ENCODE measurements at regions not wholly inside any gene's neighbourhood (a gene's known extent, or its start where the extent isn't known, plus 50 kb on each side); places are given as distances from the start of the nearest gene placed in this dataset.
"Not testable (repeated sequence)": the region's sequence is repeated elsewhere in the genome, so short reads cannot be mapped to it uniquely, and the experiment has no call there.

DNA sequence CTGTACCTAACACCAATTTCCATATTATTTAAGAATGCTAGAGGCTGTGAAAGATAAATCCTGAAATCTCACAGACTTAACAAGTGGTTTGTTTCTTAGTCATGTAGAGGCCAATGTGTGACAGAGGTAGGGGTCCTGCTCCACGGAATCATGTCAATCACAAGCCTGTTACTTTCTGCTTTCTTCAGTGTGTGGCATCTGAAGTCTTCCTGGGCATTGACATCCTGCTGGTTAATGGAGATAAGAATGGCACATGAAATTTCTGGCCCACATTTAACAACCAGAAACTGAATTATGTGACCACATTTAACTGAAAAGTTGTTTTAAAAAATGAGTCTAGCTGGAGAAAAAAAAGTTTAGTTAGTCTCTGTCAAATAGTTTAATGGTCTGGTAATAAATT lies 68.3 kb upstream of the PLA2G4A start:
- TF ChIP-seq SPI1 (IDR thresholded peaks at IDR 0.05; ENCODE audit: borderline replicate concordance, low read depth) (no peak), POLR2AphosphoS5 (IDR thresholded peaks at IDR 0.05; ENCODE audit: low read depth) (no peak), GABPA (IDR thresholded peaks at IDR 0.05; ENCODE audit: low read depth) (no peak)
- TF ChIP-seq, protein P1, sequence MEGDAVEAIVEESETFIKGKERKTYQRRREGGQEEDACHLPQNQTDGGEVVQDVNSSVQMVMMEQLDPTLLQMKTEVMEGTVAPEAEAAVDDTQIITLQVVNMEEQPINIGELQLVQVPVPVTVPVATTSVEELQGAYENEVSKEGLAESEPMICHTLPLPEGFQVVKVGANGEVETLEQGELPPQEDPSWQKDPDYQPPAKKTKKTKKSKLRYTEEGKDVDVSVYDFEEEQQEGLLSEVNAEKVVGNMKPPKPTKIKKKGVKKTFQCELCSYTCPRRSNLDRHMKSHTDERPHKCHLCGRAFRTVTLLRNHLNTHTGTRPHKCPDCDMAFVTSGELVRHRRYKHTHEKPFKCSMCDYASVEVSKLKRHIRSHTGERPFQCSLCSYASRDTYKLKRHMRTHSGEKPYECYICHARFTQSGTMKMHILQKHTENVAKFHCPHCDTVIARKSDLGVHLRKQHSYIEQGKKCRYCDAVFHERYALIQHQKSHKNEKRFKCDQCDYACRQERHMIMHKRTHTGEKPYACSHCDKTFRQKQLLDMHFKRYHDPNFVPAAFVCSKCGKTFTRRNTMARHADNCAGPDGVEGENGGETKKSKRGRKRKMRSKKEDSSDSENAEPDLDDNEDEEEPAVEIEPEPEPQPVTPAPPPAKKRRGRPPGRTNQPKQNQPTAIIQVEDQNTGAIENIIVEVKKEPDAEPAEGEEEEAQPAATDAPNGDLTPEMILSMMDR (IDR thresholded peaks at IDR 0.05; ENCODE audit: insufficient read depth, low read length): no peak
- TF ChIP-seq, protein P2, sequence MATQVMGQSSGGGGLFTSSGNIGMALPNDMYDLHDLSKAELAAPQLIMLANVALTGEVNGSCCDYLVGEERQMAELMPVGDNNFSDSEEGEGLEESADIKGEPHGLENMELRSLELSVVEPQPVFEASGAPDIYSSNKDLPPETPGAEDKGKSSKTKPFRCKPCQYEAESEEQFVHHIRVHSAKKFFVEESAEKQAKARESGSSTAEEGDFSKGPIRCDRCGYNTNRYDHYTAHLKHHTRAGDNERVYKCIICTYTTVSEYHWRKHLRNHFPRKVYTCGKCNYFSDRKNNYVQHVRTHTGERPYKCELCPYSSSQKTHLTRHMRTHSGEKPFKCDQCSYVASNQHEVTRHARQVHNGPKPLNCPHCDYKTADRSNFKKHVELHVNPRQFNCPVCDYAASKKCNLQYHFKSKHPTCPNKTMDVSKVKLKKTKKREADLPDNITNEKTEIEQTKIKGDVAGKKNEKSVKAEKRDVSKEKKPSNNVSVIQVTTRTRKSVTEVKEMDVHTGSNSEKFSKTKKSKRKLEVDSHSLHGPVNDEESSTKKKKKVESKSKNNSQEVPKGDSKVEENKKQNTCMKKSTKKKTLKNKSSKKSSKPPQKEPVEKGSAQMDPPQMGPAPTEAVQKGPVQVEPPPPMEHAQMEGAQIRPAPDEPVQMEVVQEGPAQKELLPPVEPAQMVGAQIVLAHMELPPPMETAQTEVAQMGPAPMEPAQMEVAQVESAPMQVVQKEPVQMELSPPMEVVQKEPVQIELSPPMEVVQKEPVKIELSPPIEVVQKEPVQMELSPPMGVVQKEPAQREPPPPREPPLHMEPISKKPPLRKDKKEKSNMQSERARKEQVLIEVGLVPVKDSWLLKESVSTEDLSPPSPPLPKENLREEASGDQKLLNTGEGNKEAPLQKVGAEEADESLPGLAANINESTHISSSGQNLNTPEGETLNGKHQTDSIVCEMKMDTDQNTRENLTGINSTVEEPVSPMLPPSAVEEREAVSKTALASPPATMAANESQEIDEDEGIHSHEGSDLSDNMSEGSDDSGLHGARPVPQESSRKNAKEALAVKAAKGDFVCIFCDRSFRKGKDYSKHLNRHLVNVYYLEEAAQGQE (IDR thresholded peaks at IDR 0.05; ENCODE audit: insufficient replicate concordance, low read depth): no peak
- no peak overlapping the region for H3K27ac ChIP-seq (replicated peaks)
- DNase-seq (ENCODE audit: low read depth in 1 of 2, low spot score in 1 of 2): no peak
- H3K27me3 ChIP-seq (ENCODE audit: insufficient read depth, poor library complexity, severe bottlenecking): no peaks in the 10 kb centered on the region
- no peak overlapping the region for H3K4me3 ChIP-seq (replicated peaks; ENCODE audit: insufficient read depth, low read length)

DNA sequence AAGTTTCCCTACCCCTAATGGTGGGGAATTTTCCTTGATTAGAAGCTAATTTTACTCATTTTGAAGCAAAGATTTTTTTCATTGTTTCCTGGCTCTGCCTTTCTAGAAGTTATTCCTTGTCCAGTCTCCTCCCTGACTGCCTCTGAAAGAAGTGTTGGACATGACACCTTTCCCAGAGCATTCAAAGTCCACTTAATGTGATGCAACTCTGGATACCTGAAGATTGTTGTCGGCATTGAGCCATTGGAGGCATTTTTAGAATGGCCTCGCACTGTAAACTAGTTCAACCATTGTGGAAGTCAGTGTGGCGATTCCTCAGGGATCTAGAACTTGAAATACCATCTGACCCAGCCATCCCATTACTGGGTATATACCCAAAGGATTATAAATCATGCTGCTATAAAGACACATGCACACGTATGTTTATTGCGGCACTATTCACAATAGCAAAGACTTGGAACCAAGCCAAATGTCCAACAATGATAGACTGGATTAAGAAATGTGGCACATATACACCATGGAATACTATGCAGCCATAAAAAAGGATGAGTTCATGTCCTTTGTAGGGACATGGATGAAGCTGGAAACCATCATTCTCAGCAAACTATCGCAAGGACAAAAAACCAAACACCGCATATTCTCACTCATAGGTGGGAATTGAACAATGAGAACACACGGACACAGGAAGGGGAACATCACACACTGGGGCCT lies 69.7 kb upstream of the PLA2G4A start:
- not testable (repeated sequence) for H3K4me3 ChIP-seq (replicated peaks; ENCODE audit: insufficient read depth, low read length); H3K27me3 ChIP-seq (ENCODE audit: insufficient read depth, poor library complexity, severe bottlenecking); DNase-seq (ENCODE audit: low read depth in 1 of 2, low spot score in 1 of 2); H3K27ac ChIP-seq (replicated peaks)

DNA sequence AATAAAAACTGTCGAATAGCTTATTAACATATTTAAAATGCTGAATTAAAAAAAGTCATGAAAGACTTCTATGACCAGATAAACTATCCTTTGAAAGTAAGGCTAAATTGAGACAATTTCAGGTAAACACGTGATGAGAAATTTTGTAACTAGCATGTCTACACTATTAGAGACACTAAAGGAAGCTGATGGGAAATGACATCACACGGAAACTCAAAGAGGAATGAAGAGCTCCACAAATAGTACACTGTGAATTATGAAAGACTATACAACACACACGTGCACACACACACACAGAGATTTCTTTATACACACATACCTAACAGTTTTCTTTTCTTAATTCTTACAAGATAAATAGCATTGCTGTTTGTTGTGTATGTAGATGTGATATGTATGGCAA lies 70.9 kb upstream of the PLA2G4A start:
- peak in 1 of 2 experiments; percentile 31 for DNase-seq (ENCODE audit: low read depth in 1 of 2, low spot score in 1 of 2)
- TF ChIP-seq, protein P1 (IDR thresholded peaks at IDR 0.05; ENCODE audit: insufficient read depth, low read length): no peak
- TF ChIP-seq, protein P2 (IDR thresholded peaks at IDR 0.05; ENCODE audit: insufficient replicate concordance, low read depth): no peak
- no peak for TF ChIP-seq POLR2AphosphoS5 (IDR thresholded peaks at IDR 0.05; ENCODE audit: low read depth)
- TF ChIP-seq SPI1 (IDR thresholded peaks at IDR 0.05; ENCODE audit: borderline replicate concordance, low read depth): no peak
- no peak for TF ChIP-seq GABPA (IDR thresholded peaks at IDR 0.05; ENCODE audit: low read depth)

DNA sequence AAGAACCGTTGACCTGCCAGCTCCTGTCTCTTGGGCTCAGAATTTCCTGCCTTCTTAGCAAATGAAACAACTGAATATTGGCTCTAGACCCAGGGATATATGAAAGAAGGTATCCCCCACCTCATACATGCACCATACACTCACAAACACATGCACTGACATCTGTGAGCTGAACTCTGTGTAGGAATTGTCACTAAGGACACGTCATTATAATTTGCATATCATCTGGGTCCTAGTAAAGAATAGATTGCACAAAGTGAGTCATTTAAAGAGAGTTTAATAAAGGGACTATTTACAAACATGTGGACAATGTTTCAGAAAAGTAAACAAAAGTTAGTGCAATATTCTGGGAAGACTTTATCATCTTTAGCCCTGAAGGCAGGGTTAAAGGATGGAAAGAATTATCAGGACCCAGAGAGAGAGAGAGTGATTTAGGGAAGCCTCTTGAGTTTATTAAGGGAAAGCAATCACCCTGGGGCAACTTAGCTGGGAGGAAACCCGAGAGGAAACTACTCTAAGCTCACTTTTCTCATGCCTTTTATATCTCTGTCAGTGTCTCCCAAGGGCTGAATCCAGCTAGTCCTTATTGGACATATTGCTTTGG lies 74.1 kb upstream of the PLA2G4A start:
- Histone ChIP-seq H3K27me3 (ENCODE audit: insufficient read depth, poor library complexity, severe bottlenecking) (no peaks in the 10 kb centered on the region), H3K27ac (replicated peaks) (no peak overlapping the region), H3K4me3 (replicated peaks; ENCODE audit: insufficient read depth, low read length) (no peak overlapping the region)
- no peak for DNase-seq (ENCODE audit: low read depth in 1 of 2, low spot score in 1 of 2)
- TF ChIP-seq, protein P1 (IDR thresholded peaks at IDR 0.05; ENCODE audit: insufficient read depth, low read length): no peak
- TF ChIP-seq SPI1 (IDR thresholded peaks at IDR 0.05; ENCODE audit: borderline replicate concordance, low read depth) (no peak), GABPA (IDR thresholded peaks at IDR 0.05; ENCODE audit: low read depth) (no peak), POLR2AphosphoS5 (IDR thresholded peaks at IDR 0.05; ENCODE audit: low read depth) (no peak)
- TF ChIP-seq, protein P2 (IDR thresholded peaks at IDR 0.05; ENCODE audit: insufficient replicate concordance, low read depth): no peak

More for the DNA sequence above, 70.9 kb upstream of the PLA2G4A start:
- Histone ChIP-seq H3K4me3 (replicated peaks; ENCODE audit: insufficient read depth, low read length) (no peak overlapping the region), H3K27ac (replicated peaks) (no peak overlapping the region), H3K27me3 (ENCODE audit: insufficient read depth, poor library complexity, severe bottlenecking) (no peaks in the 10 kb centered on the region)

Data from HL-60 (cell line).